Kidney epithelial cell (primary cell): ENCODE measurements at regions not wholly inside any gene's neighbourhood (a gene's known extent, or its start where the extent isn't known, plus 50 kb on each side); places are given as distances from the start of the nearest gene placed in this dataset.
A peak's percentile ranks its signal among the peaks of the same experiment; 100 is the strongest.

Experiments used
- DNase-seq: peaks from one replicate; pipeline ENCODE4 v3.0.0-alpha.2; 2010; ENCODE audit warnings: low read depth
- H3K27me3 ChIP-seq: 2 replicates; pipeline ENCODE4 v1.6.0; 2011; ENCODE audit warnings: low read length; ENCODE audit not compliant: control insufficient read depth, insufficient read depth
- H3K36me3 ChIP-seq: 2 replicates; pipeline ENCODE4 v1.5.1; 2011; ENCODE audit warnings: low read length; ENCODE audit not compliant: control insufficient read depth, insufficient read depth
- H3K4me3 ChIP-seq: 2 replicates; pipeline ENCODE4 v1.5.1; 2011; ENCODE audit warnings: low read depth, mild to moderate bottlenecking, control low read depth, low read length
- CTCF ChIP-seq: IDR thresholded peaks from 2 replicates; pipeline ENCODE4 v1.5.1; 2011; ENCODE audit warnings: mild to moderate bottlenecking, moderate library complexity, low read length, control low read depth, inconsistent platforms; ENCODE audit not compliant: insufficient read depth, poor library complexity, severe bottlenecking

- Histone ChIP-seq H3K4me3 (no peak overlapping the region), H3K36me3 (no peaks in the 10 kb centered on the region), H3K27me3 (no peaks in the 10 kb centered on the region)
- TF ChIP-seq CTCF, result no peak
- DNase-seq, result no peak
Measured at GRCh38 chr3:147122350-147122749, 284.0 kb downstream of the ZIC4 start.

GRCh38 chr3:147119989-147120388 is 286.4 kb downstream of the ZIC4 start:
- Histone ChIP-seq H3K27me3 (no peaks in the 10 kb centered on the region), H3K4me3 (no peak overlapping the region), H3K36me3 (no peaks in the 10 kb centered on the region)
- TF ChIP-seq CTCF, result peak; percentile 31
- no peak for DNase-seq

- no peak for DNase-seq
- Histone ChIP-seq H3K4me3 (no peak overlapping the region), H3K27me3 (no peaks in the 10 kb centered on the region), H3K36me3 (no peaks in the 10 kb centered on the region)
- TF ChIP-seq CTCF, result no peak
Measured at GRCh38 chr3:147119346-147119745, 287.0 kb downstream of the ZIC4 start.

GRCh38 chr3:147118611-147119010 is 287.7 kb downstream of the ZIC4 start:
- DNase-seq, result no peak
- Histone ChIP-seq H3K36me3 (no peaks in the 10 kb centered on the region), H3K27me3 (no peaks in the 10 kb centered on the region), H3K4me3 (no peak overlapping the region)
- TF ChIP-seq CTCF, result no peak

- no peak for TF ChIP-seq CTCF
Measured at GRCh38 chr3:147117631-147118030, 288.7 kb downstream of the ZIC4 start.

GRCh38 chr3:147113293-147114044 is 292.9 kb downstream of the ZIC4 start:
- Histone ChIP-seq H3K36me3 (no peaks in the 10 kb centered on the region), H3K4me3 (no peak overlapping the region), H3K27me3 (no peaks in the 10 kb centered on the region)
- no peak for TF ChIP-seq CTCF
- peak; percentile 43 for DNase-seq

More at GRCh38 chr3:147117631-147118030, 288.7 kb downstream of the ZIC4 start:
- Histone ChIP-seq H3K4me3 (no peak overlapping the region), H3K27me3 (no peaks in the 10 kb centered on the region), H3K36me3 (no peaks in the 10 kb centered on the region)
- DNase-seq, result no peak
